ENCODE measurements at regions not wholly inside any gene's neighbourhood (a gene's known extent, or its start where the extent isn't known, plus 50 kb on each side); places are given as distances from the start of the nearest gene placed in this dataset.

DNA sequence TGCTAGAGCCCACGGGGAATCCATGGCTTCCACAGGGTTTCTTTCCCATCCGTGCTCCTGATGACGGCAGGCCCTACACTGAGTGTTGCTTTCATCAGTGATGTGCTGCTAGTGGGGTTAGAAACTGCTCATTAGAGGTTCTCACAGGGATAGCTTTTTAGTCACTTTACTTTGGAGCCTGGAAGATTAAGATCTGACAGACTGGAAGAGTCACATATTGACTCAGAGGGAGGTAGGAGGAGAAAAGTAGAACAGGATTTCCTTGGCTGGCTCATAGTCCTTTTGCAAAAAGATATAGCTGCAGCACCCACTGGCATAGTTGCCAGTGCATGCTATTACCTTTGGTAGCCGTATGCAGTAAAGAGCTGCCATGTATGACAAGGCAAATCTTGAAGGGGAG is 890.3 kb downstream of the C6orf118 start:
- intact Hi-C loops (cut with DNase I): no loop called here
- no peak for DNase-seq

DNA sequence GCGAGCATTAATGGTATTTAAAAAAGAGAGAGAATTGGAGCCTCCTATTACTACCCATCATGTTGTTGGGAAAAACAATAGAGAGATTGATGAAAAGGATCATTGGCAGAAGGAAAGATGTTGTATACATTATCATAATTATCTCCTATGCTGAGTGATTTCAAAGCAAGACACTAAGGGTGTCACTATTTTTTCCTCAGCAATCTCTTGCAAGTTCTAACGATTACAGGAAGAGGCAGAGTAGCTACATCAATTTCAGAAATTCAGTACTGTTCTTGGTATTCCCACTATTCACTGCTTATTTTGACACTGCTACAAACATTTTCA is 891.2 kb downstream of the C6orf118 start:
- intact Hi-C loops (cut with DNase I): no loop called here
- no peak for DNase-seq

DNA sequence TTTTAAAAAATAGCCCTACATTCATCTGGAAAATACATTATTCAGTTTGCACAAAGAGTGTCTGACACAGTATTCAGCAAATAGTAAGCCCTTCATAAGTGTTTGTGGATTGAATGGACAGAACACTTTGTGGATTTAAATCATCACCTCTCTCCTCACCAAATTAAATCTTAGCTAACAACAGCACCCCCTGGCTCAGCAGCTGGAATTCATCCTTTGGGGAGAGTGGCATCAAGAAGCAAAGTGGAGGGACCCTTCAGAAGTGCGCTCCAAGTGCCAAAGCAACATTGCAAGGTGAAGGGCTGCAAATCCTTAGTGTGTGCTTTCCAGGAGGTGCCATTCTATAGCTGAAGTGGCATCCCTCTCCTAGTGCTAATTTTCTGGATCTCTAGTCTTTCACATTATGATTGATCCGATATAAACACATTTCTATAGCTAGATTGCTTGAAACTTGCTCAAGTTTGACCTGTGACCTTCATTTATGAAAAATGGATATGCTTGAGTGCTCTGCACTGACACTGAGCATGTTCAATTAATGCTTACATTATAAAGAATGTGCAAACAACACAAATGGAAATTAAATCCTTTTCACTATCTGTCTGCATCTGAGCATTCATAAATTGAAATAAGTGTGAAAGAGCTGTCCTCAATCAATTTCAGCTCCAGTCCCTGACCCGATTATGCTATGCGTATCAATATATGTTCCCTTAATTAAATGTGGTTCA is 891.7 kb downstream of the C6orf118 start:
- intact Hi-C loops (cut with DNase I): no loop called here
- DNase-seq: no peak

DNA sequence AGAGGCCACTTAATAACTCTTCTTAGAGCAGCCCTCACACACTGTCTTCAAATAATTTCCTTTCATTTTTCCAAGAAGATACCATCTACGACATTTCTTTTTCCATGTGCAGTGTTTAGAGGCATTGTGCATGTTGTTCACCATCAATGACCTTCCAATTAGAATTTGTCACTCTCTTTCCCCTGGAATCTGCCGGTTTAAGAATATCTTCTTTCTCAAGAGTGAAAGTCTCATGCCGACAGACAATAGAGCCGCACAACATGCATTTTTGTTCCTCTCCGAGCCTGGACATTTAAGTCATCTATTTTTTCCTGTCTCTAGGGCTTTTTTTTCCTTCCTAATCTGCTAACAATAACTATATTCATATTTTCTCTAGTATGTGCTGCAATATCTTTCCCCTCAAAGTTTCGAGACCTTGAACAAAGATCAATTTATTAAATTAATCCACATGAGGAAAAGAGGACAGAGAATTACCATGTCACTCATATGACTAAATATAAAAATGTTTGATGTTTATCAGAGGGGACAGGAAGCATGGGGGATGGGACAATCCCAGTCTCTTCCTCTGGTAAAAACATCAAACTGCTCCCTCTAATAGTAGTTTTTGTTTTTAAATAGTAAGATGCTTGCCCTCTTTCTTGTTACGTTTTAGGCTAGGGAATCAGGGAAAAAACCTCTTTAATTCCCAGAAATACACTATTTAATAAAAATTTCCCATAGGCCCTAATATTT is 893.4 kb downstream of the C6orf118 start:
- intact Hi-C loops (cut with DNase I): no loop called here
- no peak for DNase-seq

DNA sequence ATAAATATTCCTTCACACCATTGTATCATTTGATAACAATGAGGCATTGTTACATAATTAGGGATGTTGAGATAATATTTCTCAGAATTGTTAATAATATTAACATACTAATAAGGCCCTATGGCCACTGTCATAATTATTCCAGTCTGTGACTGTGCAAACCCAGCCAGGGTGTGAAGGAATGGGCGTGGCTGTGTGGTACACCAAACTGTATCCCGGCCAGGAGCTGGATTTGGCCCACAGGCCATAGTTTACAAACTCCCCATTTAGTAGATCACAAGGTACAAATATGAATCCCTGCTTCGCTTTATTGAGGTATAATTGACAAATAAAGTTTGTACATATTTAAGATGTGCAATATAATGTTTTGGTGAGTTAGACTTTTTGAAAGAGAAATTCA is 894.7 kb downstream of the C6orf118 start:
- no peak for DNase-seq
- intact Hi-C loops (cut with DNase I): no loop called here

DNA sequence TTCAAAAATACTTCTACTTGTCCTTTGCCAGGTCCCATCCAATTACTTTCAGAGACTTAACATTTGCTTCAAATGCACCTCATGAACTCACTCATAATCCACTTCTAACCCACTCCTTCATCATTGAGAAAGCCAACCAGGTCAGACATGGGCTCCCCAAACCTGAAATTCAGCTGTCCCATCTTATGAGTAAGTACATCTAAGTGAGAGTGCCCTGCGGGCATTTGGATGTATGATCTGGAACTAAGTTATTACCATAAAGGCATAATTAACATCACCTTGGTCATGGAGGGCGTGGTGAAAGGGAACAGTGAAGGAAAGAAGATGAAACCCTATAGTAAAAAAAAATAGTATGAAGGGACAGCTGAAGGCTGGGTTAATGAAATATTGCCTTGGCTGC is 896.8 kb downstream of the C6orf118 start:
- no peak for DNase-seq
- intact Hi-C loops (cut with DNase I): no loop called here

DNA sequence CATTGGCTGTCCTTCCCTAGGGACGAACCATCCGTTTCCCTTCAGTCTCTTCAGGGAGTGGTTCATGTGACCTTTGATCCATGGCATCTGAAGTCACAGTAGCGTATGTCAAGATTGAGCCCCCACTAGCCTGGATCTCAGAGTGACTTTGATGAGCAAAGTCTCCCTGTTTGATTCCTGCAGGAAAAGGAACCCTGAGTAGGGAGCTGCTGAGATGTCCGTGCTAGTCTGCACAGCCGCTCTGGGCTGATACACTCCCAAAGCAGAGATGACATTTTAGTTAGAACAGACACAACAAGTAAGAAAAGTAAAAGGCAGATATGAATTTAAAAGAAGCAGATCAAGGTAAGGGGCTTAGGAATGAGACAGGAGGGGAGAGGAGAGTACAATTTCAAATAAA is 899.4 kb downstream of the C6orf118 start:
- DNase-seq: no peak
- intact Hi-C loops (cut with DNase I): no loop called here

DNA sequence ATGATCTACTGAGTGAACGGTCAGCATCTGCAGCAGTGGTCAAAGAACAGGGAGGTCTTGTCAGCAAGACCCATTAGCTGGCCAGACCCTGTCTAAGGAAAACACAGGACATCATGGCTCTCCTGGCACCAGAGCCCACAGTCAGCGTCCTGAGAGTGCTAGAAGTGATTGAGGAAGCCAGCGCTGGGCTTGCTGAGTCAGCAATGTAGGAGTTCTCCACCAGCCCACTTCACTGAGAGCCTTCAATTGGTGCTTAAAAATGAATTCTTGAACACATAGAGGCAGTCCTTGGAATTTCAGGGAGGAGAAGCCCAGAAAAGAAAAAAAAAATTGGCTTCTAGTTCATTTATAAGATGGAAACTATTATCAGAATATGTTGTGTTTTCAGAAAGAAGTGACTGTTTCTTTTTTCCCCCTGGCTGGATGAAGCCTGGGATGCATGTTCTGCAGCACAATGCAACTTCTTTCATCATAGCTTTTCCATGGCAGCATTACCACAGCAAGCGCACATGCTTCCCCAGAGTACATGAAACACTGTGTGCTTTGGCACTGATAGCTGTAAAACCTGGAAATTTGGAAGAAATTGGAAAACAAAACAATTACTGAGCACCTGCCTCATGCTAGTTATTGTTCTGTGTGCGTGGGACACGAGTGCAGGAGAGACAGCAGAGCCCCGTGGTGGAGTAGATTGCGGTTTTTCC is 899.9 kb downstream of the C6orf118 start:
- intact Hi-C loops (cut with DNase I): no loop called here
- no peak for DNase-seq

DNA sequence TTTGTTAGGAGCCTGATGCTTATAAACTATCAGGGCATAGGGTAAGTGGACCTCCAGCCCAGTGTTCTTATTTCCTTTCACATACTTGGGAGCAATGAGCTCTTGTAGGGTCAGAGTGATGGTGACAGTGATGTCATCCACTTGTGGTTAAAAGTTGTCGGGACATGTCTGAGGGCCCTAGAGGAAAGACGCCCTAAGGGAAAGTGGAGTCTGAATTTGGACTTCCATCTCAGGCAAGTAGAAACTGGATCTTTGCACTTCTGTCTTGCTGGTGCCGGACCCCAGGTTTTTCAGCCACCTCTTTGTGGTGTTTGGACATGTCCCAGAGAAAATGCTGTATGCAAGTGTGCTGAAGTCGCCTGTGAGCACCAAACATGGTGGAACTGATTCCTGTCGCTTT is 900.5 kb downstream of the C6orf118 start:
- DNase-seq: no peak
- intact Hi-C loops (cut with DNase I): no loop called here

DNA sequence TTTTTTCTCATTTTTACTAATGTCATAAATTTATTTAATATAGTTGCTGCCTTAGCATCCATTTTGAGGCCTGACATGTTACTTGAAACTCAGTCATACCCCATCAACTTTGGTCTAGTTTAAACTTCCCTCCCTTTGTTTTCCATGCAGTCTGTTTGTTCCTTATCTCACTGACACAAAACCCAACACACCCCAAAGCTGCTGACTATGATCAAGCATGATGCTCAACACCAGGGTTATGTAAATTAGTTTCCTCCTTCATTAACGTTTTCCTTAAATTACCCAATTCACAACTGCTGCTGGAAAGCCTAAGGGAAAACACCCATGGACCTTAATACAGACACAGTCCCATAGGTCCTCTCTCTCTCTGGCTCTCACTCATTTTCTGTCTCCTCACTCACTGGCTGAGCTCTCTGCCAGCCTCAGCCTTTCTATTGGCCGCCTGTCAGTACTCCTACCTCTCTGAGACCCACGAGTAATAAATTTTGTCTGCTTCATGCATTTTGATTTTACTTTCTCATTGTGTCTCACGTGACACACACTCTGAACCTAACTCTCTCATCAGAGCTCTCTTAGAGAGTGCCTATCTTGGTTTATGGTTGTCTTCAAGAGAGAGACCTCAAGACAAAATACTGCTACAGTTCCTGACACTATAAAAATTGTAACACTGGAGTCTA is 904.5 kb downstream of the C6orf118 start:
- no peak for DNase-seq
- intact Hi-C loops (cut with DNase I): no loop called here

DNA sequence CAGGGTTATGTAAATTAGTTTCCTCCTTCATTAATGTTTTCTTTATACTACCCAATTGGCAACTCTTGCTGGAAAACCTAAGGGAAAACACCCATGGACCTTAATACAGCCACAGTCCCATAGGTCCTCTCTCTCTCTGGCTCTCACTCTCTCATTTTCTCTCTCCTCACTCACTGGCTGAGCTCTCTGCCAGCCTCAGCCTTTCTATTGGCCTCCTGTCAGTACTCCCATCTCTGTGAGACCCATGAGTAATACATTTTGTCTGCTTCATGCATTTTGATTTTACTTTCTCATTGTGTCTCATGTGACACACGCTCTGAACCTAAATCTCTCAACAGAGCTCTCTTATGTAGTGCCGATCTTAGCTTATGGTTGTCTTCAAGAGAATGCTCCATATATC is 907.5 kb downstream of the C6orf118 start:
- intact Hi-C loops (cut with DNase I): no loop called here
- DNase-seq: no peak

DNA sequence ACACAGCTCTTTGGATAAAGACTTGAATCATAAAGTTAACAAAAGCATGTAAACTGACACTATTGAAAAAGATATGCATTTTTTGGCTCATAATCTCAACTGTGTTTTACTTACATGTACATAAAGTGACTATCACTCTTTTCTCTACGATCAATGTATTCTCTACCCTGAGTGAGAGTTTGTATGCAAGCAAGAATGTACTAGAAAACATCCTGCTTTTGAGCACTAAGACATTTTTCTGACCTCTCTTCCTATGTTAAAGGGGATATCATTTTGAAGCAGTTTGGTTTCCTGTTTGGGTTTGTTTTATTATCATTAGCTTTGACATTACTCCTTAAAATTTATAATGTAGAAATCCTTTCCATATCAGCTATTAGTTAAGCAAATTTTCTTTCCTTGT is 910.8 kb downstream of the C6orf118 start:
- no peak for DNase-seq
- intact Hi-C loops (cut with DNase I): no loop called here

DNA sequence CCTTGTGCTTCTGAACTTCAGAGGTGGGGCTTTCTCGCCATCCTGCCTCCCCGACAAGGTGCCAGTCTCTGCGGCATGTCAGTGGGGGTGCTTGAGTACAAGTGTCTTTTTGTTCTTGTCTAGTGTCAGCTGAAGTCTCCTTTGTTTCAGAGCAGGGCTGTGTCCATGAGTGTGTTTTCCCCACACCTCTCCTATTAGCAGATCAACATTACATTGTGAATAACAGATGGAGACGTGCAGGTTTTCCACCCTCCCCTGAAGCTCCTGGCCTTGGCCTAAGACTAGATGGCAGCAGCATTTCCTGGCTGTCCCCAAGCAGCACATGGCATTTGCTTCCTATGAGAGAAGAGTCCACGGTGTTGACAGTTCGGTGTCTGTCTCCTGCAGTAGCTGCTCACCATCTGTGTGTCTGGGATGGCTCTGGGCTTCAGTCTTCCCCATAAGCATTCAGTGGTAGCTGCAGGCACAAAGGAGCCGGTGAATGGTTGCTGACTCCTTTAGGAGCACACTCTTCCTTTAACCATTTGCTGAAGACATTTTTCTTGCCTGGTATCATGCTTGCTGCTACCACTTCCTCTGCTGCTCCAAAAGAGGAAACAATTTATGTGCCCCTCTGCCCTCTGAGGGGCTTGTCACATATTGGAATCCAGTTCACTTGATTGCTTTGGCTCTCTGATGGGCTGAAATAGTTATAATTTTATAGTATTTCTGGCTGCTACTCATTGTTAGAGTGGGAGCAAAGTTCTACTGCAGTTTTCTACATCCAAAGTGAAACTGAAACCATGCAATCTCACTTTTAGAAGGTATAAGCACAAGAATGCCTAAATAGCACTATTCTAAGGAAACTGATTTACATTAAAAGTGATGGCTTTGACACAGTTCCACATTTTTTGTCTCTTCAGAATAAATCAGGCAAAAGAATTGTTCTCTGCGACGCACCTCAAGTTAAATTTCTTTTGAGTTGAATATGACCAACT is 913.0 kb downstream of the C6orf118 start:
- peak in 6 of 10 donors; percentile 30 to 86 (median 40) for DNase-seq

DNA sequence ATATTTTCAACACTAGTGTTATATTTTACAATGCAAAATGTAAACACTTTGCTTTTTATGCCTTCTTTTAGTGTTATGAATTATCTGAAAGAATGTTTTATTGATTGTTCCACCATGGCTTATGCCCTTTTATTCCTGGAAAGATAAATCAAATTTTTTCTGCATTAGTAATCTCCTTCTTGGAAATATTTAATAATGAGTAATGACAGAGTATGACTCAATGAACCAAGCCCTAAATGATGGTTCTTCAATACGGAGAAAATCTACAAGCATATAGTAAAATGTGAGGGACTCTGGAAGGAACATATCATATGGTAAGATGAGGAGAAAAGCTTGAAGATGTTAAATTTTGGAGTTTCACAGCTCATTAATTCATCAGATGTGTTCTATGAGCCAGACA is 929.6 kb downstream of the C6orf118 start:
- intact Hi-C loops (cut with DNase I): no loop called here
- DNase-seq: no peak

More for the DNA sequence above, 913.0 kb downstream of the C6orf118 start:
- intact Hi-C loops (cut with DNase I): no loop called here

DNA sequence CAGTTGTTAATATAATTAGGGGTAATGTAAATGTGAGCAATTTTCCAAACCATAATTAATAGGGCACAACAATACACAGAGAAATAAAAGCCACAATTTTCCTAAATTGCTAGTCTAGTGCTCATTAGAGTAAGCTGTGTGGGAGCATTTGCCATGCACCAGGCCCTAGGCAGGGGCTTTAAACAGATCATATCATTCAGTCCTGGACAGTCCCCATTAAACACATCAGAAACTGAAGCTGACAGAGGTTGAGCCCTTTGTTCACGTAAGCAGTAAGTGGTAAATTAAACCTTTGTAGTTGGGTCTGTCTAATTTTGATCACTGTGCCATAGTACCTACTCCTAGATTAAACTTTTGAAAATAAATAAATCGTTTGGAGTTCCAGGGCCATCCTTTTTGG is 931.1 kb downstream of the C6orf118 start:
- DNase-seq: no peak
- intact Hi-C loops (cut with DNase I): no loop called here

DNA sequence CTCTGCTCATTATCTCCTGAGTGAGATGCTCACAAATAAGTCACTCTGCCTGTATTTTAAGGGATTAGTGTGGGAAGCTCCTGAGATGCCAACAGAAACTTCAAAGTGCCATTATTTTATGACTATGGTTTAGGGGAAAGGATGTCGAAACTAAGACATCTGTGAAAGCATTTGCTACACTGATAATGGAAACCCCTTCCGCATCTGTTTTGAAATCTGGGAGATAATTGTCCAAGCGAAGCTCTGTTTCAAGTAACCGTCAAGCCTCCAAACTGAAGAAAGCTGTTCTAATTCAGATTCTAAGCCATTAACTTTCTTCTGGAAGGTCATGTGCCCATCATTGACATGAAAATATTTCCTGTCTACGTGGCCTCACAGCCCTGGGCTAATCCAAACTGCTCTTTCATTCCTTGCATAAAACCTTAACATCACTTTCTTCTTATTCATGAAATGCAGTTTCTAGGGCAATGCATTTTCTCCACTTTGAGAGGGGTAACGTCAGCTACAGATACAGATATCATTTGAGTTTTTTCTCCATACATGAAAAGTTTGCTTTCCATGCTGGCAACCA is 932.0 kb downstream of the C6orf118 start:
- no peak for DNase-seq

DNA sequence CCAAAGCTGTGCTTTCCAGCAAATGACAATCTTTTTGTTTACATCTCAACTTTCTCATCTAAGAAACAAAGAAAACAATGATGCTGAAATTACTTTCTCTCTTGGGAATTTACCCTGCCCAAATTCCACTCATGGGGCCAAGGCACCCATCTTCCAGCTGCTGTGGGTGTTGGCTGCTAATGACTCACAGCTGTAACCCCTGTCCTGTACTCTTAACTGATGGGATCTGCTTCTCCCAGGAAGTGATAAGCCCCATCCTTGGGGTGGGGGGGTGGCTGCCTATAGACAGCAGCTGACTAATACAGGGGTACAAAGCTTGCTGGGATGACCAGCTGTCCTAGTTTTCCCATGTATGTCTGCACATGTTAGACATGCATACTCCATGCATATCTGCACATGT is 938.6 kb downstream of the C6orf118 start:
- intact Hi-C loops (cut with DNase I): no loop called here
- DNase-seq: no peak

More for the DNA sequence above, 932.0 kb downstream of the C6orf118 start:
- intact Hi-C loops (cut with DNase I): no loop called here

DNA sequence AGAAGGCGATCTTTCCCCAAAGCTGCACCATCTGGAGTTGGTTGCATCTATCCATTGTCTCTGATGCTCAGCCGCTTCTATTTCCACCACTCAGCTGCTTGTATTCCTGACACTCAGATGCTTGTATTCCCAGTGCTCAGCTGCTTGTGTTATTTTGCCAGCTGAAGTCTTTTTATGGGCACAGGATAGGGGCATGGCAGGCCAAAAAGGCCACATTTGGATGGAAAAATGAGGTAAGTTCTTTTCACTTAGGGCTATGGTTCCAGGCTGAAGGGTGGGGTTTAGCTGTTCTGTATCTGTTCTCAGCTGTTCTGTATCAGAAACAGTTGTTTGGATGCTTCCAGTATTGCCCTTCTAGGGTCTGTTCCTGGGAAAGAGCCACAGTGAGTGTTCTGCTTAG is 944.9 kb downstream of the QKI start:
- no peak for DNase-seq
- intact Hi-C loops (cut with DNase I): no loop called here

DNA sequence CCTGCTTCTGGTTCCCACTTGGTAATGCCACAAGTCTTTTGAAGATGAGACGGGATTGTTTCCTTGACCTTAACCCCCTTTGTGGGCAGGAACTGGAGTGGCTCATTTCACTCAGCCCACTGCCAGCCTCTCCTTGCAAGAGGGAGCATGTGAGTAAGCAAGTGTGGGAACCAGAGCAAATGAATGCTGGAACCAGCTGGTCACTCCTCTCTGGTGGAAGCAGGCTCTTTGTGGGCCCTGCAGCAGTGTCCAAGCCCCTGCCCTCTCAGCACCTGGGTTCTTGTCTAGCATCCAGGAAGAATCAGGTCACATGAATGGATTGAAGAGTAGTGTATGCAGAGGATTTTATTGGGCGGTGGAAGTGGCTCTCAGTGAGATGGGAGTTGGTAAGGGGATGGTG is 944.5 kb downstream of the QKI start:
- no peak for DNase-seq
- intact Hi-C loops (cut with DNase I): no loop called here

DNA sequence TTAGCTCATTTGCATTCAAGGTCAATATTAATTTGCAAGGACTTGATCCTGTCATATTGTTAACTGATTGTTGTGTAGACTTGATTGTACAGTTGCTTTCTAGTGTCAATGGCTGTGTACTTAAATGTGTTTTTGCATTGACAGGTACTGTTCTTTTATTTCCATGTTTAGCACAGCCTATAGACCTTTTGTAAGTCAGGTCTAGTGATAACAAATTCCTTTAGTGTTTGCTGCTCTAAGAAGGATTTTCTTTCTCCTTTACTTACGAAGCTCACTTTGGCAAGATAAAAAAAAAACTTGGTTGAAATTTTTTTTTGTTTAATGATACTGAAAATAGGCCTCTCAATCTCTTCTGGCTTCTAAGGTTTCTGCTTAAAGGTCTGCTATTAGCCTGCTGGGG is 942.3 kb downstream of the QKI start:
- intact Hi-C loops (cut with DNase I): no loop called here

More for the DNA sequence above, 942.3 kb downstream of the QKI start:
- DNase-seq: no peak

Measured in posterior cingulate gyrus (tissue), 11 donors.